GM18517 (cell line): ENCODE measurements at regions not wholly inside any gene's neighbourhood (a gene's known extent, or its start where the extent isn't known, plus 50 kb on each side); places are given as distances from the start of the nearest gene placed in this dataset.

Source experiments
- ATAC-seq: cut with Tn5 transposase; IDR thresholded peaks from one replicate; pipeline ENCODE4 v1.9.1; 2021; ENCODE audit warnings: mild to moderate bottlenecking, moderate library complexity; ENCODE audit not compliant: unreplicated experiment

DNA sequence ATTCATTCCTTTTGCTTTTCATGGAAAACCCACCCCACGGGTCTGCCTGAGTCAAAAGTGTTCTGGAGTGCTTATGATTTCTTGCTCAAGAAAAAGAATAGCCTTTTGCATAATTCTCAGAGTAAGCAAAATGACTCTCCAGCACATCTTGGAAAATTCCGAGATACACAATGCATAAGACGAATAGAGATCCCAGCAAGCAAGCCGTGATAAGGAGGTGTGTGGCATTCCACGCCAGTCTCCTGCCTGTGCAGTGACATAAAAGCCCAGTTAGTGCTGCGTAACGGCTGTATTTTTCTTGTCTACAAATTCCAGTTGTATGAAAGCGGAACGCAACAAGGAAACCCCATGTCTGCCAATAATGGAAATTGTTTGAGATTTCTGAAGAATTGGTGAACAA is 237.9 kb upstream of the GATB start:
- no peak for ATAC-seq

DNA sequence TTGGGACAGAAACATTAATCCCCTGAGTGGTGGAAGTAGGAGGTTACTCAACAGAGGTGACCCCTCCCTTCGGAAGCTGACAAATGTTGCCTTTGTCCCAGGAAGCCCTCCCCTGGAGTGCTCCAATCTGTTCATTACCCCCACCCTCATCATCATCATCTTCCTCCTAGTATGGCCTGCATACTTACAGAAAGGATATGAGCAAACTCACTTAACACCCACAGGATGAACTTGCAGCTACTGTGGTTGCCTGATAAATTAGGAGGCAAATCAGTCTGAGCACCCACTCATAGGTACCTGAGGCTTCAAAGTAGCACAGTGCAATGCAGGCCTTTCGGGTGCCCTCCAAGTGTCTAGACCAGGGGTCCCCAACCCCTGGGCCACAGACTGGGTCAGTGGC is 236.7 kb upstream of the GATB start:
- ATAC-seq: no peak

DNA sequence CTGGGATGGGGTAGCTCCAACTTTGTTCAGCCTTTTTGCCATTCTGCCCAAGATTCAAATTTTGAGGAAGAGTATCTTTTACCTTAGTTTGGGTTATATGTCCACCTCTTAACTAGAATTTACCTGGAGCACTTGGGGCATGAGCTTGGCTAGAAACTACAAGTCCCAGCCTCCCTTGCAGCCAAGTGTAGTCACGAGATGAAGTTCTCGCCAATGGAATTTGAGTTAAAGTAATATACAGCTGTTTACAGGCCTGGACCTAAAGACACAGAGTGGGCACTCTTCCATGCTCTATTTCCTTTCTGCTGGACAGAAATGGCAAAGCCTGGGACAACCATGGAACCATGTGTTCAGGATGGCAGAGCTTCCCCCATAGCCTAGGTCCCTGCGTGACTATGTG is 233.6 kb upstream of the GATB start:
- no peak for ATAC-seq

DNA sequence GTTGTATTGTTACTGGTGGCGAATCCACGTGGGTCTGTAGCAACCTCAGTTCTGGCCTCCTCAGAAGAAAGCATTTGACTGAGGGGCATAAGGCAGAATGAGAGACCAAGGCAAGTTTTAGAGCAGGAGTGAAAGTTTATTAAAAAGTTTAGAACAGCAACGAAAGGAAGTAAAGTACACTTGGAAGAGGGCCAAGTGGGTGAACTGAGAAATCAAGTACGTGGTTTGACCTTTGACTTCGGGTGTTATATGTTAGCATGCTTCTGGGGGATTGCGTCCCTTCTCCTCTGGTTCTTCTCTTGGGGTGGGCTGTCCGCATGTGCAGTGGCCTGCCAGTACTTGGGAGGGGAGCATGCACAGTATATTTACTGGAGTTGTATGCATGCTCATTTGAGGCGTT is 232.7 kb upstream of the GATB start:
- no peak for ATAC-seq

DNA sequence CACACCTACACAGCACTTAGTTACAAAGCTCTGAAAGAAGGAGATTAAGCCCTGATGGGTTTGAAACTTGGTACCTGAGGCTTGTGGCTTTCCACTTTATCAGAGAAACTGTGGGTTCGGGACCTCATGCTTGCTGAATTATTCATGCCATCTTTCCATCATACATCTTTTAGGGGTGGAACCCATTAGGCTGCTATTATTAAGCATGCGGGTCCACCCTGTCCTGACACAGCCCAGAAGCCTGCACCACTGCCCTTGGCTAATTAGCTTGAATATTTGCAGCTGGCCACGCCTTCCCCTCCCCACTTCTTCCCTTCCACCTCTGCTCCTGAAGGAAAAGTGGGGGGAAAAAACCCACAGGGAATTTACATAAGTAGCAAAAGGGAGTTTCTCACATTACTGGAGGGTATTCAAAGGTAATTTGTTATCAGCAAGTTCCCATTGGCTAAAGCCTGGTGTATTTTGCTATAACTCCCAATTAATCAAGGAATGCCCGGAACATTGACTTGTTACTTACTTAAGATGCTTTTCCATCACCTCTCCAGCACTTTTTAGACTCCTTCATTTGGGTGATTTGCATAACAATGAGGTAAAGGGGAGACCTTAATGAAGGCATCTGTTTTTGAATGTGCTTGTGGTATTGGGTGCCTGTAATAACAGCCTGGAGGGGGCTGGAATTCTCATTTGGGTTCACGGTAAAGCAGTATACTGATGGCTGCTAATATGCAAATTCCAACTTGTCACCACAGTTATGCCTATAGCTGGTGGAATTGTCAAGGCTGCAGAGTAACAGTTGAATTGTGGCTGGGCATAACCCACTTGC is 231.7 kb upstream of the GATB start:
- ATAC-seq: no peak

DNA sequence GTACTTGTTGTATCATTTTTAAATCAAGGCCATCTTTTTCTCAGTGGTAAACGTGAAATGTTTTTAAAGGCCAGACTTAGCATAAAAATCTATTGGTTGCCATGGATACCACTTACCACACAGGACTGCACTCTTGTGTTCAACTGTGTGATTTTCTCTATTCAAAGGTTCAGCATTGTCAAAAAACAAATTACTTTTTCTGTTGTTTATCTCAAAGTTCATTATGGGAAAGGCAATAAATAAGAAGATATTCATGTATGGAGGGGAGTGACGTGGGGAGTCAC is 231.0 kb upstream of the GATB start:
- ATAC-seq: no peak

DNA sequence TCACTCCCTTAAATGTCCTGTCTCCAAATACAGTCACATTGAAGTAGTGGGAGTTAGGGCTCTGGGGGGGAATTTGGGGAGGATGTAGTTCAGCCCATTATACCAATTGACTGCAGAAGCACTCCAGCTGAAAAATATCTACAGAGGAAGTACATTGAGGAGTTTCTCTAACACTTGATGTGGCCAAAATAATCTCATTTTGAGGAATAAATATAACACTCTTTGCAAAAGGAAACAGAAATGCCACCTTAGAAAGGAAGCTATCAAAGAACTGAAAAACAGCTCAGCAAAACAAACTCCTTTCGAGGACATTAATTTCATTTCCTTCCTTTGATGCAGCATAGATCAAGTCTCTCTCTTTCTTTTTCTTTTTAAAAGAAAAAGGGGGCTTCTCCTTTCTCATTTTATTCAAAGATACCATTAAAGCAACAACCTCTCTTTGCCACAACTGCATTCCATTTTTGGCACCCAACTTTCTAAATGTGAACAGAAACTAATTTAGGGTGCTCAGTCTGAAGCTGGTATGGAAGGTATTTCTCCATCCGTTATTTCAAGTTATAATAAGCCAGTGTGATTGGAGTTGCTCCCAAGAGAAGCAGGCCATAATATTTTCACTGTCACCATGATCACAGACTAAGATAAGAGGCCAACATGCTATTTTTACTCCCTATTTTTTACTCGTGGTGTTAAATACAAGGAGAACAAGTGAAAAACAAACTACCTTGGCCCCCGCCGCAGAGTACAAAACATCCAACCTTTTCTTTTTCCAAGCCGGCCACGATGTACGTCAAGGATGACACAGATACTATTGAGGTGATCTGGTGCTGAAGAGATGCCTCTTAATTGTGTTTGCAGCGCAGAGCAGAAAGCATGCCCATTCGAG is 230.4 kb upstream of the GATB start:
- ATAC-seq: no peak

DNA sequence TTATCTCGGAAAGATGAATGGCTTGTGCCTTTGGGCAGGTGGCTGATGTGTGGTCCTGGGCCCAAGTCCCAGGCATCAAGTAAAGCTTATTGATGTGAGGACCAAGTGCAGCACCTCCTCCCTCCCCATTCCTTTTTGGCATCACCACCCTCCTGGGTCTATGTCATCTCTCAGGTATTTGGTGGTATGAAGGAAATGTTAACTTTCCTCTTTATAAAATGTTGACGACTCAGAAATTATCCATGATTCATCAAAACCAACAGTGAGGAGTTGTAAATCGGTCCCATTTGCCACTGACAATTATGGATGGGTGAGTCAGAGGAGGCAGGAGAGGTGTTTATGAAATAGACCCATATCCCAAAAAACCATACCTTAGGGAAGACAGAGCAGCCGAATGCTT is 229.4 kb upstream of the GATB start:
- no peak for ATAC-seq

DNA sequence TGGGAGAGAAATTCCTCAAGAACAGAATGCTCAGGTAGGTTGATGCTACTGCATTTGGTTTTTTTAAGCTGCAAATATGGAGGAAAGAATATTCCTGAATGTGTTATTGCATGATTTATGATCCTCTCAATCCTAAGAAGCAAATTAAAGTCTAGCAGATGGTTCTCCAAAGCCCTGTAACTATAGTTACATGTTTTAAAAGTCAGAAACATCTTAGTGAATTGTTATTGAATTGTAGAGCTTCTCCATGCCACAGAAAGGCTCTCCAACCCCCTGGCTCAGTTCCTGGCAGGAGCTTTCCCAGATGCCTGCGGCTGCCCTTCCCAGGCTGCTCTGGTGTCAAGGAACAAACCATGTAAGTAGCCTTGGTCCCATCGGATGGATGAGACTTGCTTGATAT is 227.8 kb upstream of the GATB start:
- ATAC-seq: no peak

DNA sequence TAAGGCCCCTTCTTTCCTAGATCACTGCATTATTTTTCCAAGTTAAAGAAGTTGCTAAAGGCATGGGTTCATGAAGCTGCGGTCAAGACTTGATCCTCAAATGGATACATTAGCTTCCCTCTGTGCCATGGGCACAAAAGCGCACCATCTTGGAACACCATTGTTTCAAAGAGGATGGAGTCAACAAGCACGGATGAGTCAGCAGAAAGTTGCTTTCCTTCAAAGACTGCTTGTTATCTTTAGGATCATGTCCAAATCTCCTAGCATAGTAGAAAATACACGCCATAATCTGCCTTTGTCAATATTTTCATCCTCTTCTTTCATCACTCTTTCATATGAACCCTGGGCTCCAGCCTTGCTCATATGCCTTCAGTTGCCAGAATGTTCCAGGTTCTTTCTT is 226.8 kb upstream of the GATB start:
- no peak for ATAC-seq

DNA sequence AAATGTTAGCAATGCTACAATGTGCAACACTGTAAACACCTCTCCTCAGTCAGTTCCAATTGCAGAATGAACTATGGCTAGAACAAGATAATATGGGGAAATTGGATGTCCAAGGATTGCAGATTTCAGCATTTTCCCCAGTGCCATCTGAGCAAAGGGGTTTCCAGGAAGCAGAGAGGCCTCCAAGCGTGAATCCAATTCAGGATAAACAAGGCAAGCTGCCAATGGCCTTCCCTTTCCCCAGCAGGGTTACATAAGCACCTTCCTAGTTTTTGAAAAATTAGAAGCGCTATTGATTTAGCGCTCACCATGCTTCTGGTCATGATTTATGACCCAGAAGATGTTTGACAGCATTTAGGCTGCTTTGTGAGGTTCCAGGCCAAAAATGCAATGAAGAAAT is 223.0 kb upstream of the GATB start:
- no peak for ATAC-seq

DNA sequence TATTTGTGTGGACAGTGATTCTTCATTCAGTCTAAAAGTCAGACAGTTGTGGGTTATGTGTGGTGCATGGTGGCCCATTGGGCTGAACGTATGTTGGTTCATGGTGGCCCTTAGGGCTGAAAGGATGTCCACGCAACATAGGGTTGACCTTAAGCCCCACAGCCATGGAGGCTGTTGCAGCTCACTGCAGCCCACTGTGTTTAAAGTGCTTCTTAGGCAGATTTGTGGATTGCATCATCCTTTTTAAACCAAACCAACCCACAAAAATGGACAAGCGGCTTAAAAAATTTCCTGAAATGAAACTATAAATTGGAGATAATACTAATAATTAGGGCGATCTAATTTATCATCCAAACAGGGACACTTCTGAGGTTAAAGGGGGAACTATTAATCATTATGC is 219.0 kb upstream of the GATB start:
- ATAC-seq: no peak

DNA sequence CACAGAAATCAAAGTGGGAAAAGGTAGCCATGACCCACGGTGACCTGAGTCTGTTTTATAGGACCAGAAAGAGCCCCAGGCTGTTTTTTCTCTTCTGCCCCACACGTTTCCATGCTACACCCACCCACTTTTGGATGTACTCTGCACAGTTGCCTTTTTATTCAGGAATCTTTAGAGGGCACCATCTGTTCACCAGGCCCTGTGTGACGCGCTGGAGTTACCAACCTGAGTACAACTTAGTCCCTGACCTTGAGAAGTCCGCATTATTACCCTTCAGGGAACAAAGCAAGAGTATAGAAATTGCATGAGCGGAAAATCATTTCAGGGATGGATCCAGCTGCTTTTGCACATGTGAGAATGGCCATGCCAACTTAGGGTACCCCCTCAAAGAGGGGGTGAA is 207.8 kb upstream of the GATB start:
- ATAC-seq: no peak

DNA sequence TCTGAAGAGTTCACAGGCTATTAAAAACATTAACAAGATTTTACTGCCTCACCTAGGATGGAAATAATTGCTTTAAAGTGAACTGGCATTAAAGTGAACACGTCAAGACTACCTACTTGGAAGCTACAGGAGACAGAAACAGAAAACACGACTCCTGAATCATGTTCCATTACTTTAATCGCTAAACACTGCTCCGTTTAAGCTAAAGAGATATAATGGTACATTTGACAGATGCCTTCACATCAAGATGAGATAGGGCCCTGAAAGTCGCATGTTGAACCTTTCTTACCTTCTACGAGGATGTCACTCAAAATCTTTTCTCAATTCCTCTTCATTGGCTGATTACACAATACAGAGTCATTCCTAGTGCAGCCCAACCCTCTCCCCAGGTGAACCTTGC is 206.3 kb upstream of the GATB start:
- no peak for ATAC-seq

DNA sequence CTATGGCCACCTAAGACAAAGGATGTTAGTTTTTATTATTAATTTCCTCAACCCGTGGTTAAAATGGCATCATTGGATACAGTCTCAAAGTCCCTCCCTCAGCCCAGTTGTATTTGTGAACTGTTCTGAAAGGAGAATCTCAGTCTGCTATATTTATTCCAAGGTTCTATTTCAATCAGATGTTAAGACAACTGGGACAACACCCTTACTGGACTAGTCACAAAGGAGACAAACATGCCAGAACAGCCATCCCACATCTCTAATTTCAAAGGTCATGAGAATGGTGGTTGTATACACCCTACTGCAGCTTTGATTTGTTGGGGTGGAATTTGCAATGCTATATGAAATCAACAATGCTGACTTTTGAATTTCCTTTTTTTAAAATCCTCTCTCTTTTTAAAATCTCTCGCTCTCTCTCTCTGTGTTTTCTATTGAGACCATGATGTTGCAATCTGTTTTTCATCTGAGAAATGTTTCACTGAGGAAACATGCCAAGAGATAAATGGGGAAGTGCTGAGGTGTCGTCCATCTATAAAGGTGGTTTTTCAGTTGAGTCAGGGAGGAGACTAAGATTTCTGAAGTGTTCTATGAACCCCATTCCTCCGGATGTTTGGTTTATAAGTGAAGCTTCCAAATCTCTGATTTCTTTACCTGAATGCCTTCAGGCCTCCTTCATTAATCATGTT is 201.5 kb upstream of the GATB start:
- no peak for ATAC-seq

DNA sequence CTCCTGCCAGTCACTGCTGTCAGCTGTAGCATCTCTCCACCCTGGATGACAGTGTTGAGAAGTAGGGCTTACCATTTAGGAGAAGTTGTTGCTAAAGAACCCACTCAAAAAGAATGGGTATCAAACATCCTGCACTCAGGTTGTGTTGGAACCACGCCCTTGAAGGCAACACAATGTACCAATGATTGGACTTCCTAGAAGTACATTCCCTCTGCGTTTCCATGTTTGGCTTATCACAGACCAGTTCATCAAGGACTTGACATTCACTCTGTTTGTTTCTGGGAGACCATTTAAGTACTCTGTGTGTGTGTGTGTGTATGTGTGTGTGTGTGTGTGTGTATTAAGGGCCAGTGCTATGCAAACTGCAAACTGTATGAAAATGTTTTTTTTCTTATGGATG is 200.6 kb upstream of the GATB start:
- ATAC-seq: no peak

DNA sequence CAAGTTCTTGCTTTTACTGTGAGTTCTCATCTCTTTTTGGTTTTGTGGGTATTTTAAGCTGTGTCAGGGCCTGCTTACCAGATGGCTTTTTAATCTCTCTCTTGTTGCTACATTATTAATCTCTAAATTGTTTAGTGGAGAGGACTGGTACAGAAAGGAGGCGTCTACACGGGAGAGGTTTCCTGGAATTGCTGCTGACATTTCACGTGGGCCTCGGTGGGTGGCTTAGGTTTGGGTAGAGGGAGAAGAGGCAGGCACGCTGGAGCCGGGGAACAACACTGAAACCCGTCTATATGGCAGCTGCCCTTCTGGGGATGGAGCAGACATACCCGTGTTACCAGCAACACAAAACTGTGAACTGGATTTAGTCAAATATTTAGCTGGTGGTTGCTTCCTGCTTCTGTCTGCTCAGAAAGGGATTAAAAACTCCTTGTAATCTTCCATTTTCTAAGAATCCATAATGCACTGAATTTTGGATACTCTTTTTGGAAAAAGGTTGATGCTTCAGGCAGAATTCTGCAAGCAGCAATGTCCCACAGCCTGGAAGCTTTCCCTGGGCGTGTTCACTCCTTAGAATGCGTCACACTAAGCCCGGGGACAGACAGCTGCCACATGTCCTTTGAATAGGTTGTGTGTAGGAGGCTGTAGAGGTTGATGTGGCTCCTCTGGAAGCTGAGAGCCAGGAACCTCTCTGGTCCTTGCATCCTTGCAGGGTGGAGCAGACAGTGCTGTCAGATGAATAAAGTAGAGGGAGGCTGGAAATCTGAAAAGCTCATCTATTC is 199.8 kb upstream of the GATB start:
- ATAC-seq: no peak

DNA sequence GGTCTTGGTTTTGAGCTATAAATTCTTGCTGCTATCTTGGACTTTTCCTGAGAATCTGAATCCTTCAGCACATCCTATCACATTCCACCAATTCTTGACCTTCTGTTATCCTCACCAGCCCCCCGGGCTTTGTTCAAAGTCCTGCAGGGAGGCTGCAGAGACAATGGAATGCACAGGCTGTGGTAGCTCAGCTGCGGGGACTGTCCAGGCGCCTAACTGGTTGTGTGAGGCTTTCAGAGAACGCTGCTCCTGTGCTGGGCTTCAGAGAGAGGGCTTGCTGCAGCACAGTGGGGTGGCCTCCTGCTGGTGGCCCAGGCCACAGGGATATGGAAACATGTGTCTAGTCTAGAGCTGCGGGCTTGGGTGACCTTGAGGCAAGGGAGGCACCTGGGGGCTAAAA is 196.3 kb upstream of the GATB start:
- no peak for ATAC-seq

DNA sequence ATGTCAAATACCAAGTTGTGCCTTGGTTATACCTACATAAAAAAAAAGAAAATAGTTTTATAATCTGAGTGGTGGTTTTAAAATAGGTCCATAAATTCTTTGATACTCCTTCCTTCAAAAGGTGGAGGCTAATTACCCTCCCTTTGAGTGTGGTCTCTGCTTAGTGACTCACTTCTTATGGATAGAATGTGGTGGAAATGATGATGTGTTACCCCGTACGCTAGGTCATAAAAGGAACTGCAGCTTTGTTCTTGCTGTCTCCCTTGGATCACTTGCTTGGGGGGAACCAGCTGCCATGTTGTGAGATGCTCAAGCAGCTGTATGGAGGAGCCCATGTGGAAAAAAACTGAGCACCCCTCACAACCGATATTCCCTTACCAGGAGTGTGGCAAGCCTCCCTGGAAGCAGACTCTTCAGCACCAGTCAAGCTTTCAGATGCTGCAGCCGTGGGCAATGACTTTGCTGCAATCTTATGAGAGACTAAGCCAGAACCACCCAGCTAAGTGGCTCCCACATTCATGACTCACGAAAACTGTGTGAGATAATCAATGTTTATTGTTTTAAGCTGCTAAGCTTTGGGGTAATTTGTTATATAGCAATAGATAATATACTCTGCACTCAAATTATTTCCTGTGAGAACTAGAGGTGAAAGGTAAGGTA is 195.0 kb upstream of the GATB start:
- ATAC-seq: no peak

DNA sequence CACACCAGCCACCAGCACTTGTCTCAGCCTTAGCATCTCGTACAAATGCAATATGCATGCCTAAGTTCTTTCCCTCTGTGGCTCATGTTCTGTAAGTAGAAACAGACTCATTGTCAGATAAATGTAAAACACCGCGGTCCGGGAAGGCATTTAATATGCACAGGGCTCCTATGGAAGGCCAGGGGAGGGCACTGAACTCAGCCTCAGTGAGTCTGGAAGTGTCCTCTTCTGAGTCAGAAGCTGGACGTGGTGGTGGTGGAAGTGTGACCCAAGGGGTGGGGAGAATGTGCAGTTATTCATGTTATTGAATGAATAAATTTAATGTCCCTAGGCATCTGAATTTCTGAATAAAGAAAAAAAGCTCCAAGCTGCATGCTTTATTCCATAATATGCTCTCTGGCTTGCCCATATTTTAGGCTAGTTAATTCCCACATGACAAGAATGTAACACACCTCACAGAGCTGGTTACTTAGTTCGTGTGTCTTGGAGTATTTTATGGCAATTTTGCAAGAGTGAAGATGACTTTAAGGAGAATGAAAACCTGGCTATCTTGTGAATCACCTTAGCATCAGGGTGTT is 193.1 kb upstream of the GATB start:
- no peak for ATAC-seq
